H9 (cell line): ENCODE measurements at regions not wholly inside any gene's neighbourhood (a gene's known extent, or its start where the extent isn't known, plus 50 kb on each side); places are given as distances from the start of the nearest gene placed in this dataset.

Experiments
- DNase-seq: peaks from one replicate; pipeline ENCODE4 v3.0.0-alpha.2; 2017
- H2AFZ ChIP-seq: one replicate; pipeline ENCODE4 v1.6.1; 2013; ENCODE audit warnings: mild to moderate bottlenecking, low read length, control low read depth, moderate library complexity
- H2AK5ac ChIP-seq: 2 replicates; pipeline ENCODE4 v1.6.1; 2013; ENCODE audit warnings: low read length, control low read depth, mixed read lengths; ENCODE audit not compliant: insufficient read length
- H2BK120ac ChIP-seq: one replicate; pipeline ENCODE4 v1.6.1; 2013; ENCODE audit warnings: low read depth, mild to moderate bottlenecking, low read length, control low read depth, inconsistent platforms; ENCODE audit not compliant: poor library complexity, severe bottlenecking
- H2BK12ac ChIP-seq: 2 replicates; pipeline ENCODE4 v1.6.1; 2013; ENCODE audit warnings: low read length, control low read depth, mixed read lengths, low read depth; ENCODE audit not compliant: insufficient read length
- H2BK15ac ChIP-seq: 2 replicates; pipeline ENCODE4 v1.6.1; 2013; ENCODE audit warnings: low read depth, low read length, control low read depth
- H2BK20ac ChIP-seq: one replicate; pipeline ENCODE4 v1.6.1; 2013; ENCODE audit warnings: low read depth, mild to moderate bottlenecking, low read length, control low read depth, inconsistent platforms; ENCODE audit not compliant: poor library complexity, severe bottlenecking
- H2BK5ac ChIP-seq: 2 replicates; pipeline ENCODE4 v1.6.1; 2013; ENCODE audit warnings: low read length, control low read depth, mixed read lengths; ENCODE audit not compliant: insufficient read length
- H3K14ac ChIP-seq: 2 replicates; pipeline ENCODE4 v1.6.1; 2013; ENCODE audit warnings: low read length, control low read depth; ENCODE audit not compliant: insufficient read depth
- H3K18ac ChIP-seq: 2 replicates; pipeline ENCODE4 v1.6.1; 2013; ENCODE audit warnings: low read depth, mild to moderate bottlenecking, mixed read lengths, low read length, control low read depth; ENCODE audit not compliant: insufficient read length
- H3K23ac ChIP-seq: 2 replicates; pipeline ENCODE4 v1.6.1; 2013; ENCODE audit warnings: low read length, control low read depth, mixed read lengths, low read depth; ENCODE audit not compliant: insufficient read length
- H3K23me2 ChIP-seq: 2 replicates; pipeline ENCODE4 v1.6.1; 2013; ENCODE audit warnings: low read depth, mild to moderate bottlenecking, mixed read lengths, low read length, control low read depth; ENCODE audit not compliant: insufficient read length, poor library complexity, severe bottlenecking
- H3K27ac ChIP-seq: 2 replicates; pipeline ENCODE4 v1.5.1; 2013; ENCODE audit warnings: low read length, control low read depth, mixed read lengths, low read depth; ENCODE audit not compliant: insufficient read length
- H3K27me3 ChIP-seq: 2 replicates; pipeline ENCODE4 v1.6.1; 2013; ENCODE audit warnings: low read length, control low read depth, inconsistent platforms; ENCODE audit not compliant: insufficient read depth
- H3K4ac ChIP-seq: 2 replicates; pipeline ENCODE4 v1.6.1; 2013; ENCODE audit warnings: low read depth, mild to moderate bottlenecking, control low read depth, inconsistent platforms, low read length, moderate library complexity
- H3K4me1 ChIP-seq: 2 replicates; pipeline ENCODE4 v1.6.1; 2013; ENCODE audit warnings: low read length, control low read depth, inconsistent platforms; ENCODE audit not compliant: insufficient read depth
- H3K4me2 ChIP-seq: 2 replicates; pipeline ENCODE4 v1.6.1; 2013; ENCODE audit warnings: low read length, control low read depth, mixed read lengths; ENCODE audit not compliant: insufficient read length, insufficient read depth
- H3K56ac ChIP-seq: 2 replicates; pipeline ENCODE4 v1.6.1; 2013; ENCODE audit warnings: low read depth, mild to moderate bottlenecking, mixed read lengths, low read length, control low read depth; ENCODE audit not compliant: insufficient read length
- H3K79me1 ChIP-seq: 2 replicates; pipeline ENCODE4 v1.6.1; 2013; ENCODE audit warnings: low read depth, mild to moderate bottlenecking, moderate library complexity, low read length, control low read depth, inconsistent platforms; ENCODE audit not compliant: insufficient read depth, poor library complexity, severe bottlenecking
- H3K79me2 ChIP-seq: 2 replicates; pipeline ENCODE4 v1.6.1; 2013; ENCODE audit warnings: low read length, control low read depth, inconsistent platforms; ENCODE audit not compliant: insufficient read depth
- H3K9ac ChIP-seq: 2 replicates; pipeline ENCODE4 v1.6.1; 2013; ENCODE audit warnings: low read length, control low read depth, mixed read lengths; ENCODE audit not compliant: insufficient read length; ENCODE audit errors: extremely low read depth
- H3K9me3 ChIP-seq: one replicate; pipeline ENCODE4 v1.6.1; 2013; ENCODE audit warnings: low read depth, low read length, inconsistent platforms; ENCODE audit not compliant: control insufficient read depth
- H3T11ph ChIP-seq: one replicate; pipeline ENCODE4 v1.6.1; 2013; ENCODE audit warnings: mild to moderate bottlenecking, low read length, control low read depth, inconsistent platforms
- H4K20me1 ChIP-seq: one replicate; pipeline ENCODE4 v1.6.1; 2013; ENCODE audit not compliant: control insufficient read depth, insufficient read length, insufficient read depth
- H4K5ac ChIP-seq: 2 replicates; pipeline ENCODE4 v1.6.1; 2013; ENCODE audit warnings: low read depth, mild to moderate bottlenecking, mixed read lengths, low read length, control low read depth; ENCODE audit not compliant: insufficient read length
- H4K8ac ChIP-seq: replicated peaks from 2 replicates; pipeline ENCODE4 v1.6.1; 2013; ENCODE audit warnings: low read length, control low read depth, mixed read lengths, low read depth; ENCODE audit not compliant: insufficient read length
- H4K91ac ChIP-seq: 2 replicates; pipeline ENCODE4 v1.6.1; 2013; ENCODE audit warnings: low read depth, mild to moderate bottlenecking, moderate library complexity, mixed read lengths, low read length, control low read depth; ENCODE audit not compliant: insufficient read length
- H3K27ac Mint-ChIP-seq, 3 experiments: 2 replicates in 2 of 3; 3 replicates in 1 of 3; pipeline ENCODE4 v1.8.0; 2020 to 2021; ENCODE audit warnings: mixed read lengths in 3 of 3, mild to moderate bottlenecking in 1 of 3, moderate library complexity in 1 of 3
- H3K27me3 Mint-ChIP-seq: 2 replicates; pipeline ENCODE4 v1.8.0; 2021; ENCODE audit warnings: low read depth, mild to moderate bottlenecking, moderate library complexity, mixed read lengths
- H3K36me3 Mint-ChIP-seq, 3 experiments: 2 replicates in 2 of 3; 3 replicates in 1 of 3; pipeline ENCODE4 v1.8.0; 2020 to 2021; ENCODE audit warnings: low read depth in 3 of 3, mixed read lengths in 3 of 3; ENCODE audit not compliant: insufficient read depth in 1 of 3
- H3K4me1 Mint-ChIP-seq, 2 experiments: 2 replicates each; pipeline ENCODE4 v1.8.0; 2020; ENCODE audit warnings: mixed read lengths in 2 of 2
- H3K4me3 Mint-ChIP-seq, 2 experiments: 2 replicates in 1 of 2; 3 replicates in 1 of 2; pipeline ENCODE4 v1.8.0; 2020 to 2021; ENCODE audit warnings: mild to moderate bottlenecking in 2 of 2, mixed read lengths in 2 of 2, moderate library complexity in 1 of 2
- H3K9me3 Mint-ChIP-seq, 2 experiments: 2 replicates in 1 of 2; 3 replicates in 1 of 2; pipeline ENCODE4 v1.8.0; 2020; ENCODE audit warnings: mild to moderate bottlenecking in 2 of 2, mixed read lengths in 2 of 2, moderate library complexity in 1 of 2
- WGBS: extraction: QIAGEN DNeasy Blood & Tissue Kit; methylation state at CpG from one replicate; pipeline ENCODE4 v1.1.7; 2013; ENCODE audit warnings: missing lambda C conversion rate, low lambda C conversion rate, mixed read lengths; ENCODE audit not compliant: insufficient read length; ENCODE audit errors: extremely low coverage; 5-methylcytosine and 5-hydroxymethylcytosine counted together
- TF ChIP-seq, protein P1 (sequence below): fragments of 200-600 bp; sonication (generic); conservative IDR thresholded peaks from 3 replicates; pipeline ENCODE4 v1.8.0; 2021; ENCODE audit warnings: antibody characterized with exemption, mild to moderate bottlenecking

GRCh38 chr11:22567759-22568158 lies 57.9 kb downstream of the FANCF start:
- Histone ChIP-seq H3K4ac (no peak overlapping the region), H2BK120ac (no peak overlapping the region), H2BK20ac (no peak overlapping the region), H2AFZ (no peak overlapping the region), H3K9me3 (no peaks in the 10 kb centered on the region), H3K14ac (no peak overlapping the region), H3K9ac (no peak overlapping the region), H3K27ac (no peak overlapping the region), H4K8ac (no peak overlapping the region), H3K4me1 (no peaks in the 10 kb centered on the region), H4K91ac (no peak overlapping the region), H3K27me3 (no peaks in the 10 kb centered on the region), H3K79me1 (no peaks in the 10 kb centered on the region), H4K5ac (no peak overlapping the region), H3T11ph (no peak overlapping the region), H2BK12ac (no peak overlapping the region), H3K4me2 (no peak overlapping the region), H3K79me2 (no peaks in the 10 kb centered on the region), H3K18ac (no peak overlapping the region), H2BK15ac (no peak overlapping the region), H2BK5ac (no peak overlapping the region), H2AK5ac (no peak overlapping the region), H3K23ac (no peak overlapping the region), H4K20me1 (no peaks in the 10 kb centered on the region), H3K56ac (no peak overlapping the region), H3K23me2 (no peaks in the 10 kb centered on the region)
- Mint-ChIP-seq H3K27me3 (no peaks in the 10 kb centered on the region), H3K4me3 (no peak overlapping the region), H3K9me3 (no peaks in the 10 kb centered on the region), H3K36me3 (no peaks in the 10 kb centered on the region), H3K27ac (no peak overlapping the region), H3K4me1 (peaks cover 9 to 10% of the 10 kb centered on the region in 2 experiments)
- TF ChIP-seq, protein P1, sequence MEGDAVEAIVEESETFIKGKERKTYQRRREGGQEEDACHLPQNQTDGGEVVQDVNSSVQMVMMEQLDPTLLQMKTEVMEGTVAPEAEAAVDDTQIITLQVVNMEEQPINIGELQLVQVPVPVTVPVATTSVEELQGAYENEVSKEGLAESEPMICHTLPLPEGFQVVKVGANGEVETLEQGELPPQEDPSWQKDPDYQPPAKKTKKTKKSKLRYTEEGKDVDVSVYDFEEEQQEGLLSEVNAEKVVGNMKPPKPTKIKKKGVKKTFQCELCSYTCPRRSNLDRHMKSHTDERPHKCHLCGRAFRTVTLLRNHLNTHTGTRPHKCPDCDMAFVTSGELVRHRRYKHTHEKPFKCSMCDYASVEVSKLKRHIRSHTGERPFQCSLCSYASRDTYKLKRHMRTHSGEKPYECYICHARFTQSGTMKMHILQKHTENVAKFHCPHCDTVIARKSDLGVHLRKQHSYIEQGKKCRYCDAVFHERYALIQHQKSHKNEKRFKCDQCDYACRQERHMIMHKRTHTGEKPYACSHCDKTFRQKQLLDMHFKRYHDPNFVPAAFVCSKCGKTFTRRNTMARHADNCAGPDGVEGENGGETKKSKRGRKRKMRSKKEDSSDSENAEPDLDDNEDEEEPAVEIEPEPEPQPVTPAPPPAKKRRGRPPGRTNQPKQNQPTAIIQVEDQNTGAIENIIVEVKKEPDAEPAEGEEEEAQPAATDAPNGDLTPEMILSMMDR: no peak
- no CpG with 5 or more reads among the region's 1 CpG for WGBS
- DNase-seq: no peak
